ENCODE measurements at regions not wholly inside any gene's neighbourhood (a gene's known extent, or its start where the extent isn't known, plus 50 kb on each side); places are given as distances from the start of the nearest gene placed in this dataset.

DNA sequence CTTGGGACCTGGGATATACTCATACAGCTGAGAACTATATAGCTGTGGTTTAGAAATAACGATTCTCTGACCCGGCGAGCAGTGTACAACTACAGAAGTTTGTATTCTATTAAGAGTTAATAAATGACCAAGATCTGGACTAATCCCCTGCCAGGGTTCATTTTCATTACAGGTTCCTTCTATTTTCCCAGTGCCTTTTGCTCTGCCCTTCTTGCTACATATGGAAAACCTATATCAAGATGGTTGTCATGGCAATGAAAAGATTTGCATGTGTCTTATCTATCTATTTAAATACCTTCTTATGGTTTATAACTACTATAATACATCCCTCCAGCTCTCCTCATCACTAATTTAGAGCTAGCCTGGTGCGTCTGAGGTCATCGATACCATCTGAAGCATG is 965.2 kb downstream of the BCL11A start:
- TF ChIP-seq, protein P1, sequence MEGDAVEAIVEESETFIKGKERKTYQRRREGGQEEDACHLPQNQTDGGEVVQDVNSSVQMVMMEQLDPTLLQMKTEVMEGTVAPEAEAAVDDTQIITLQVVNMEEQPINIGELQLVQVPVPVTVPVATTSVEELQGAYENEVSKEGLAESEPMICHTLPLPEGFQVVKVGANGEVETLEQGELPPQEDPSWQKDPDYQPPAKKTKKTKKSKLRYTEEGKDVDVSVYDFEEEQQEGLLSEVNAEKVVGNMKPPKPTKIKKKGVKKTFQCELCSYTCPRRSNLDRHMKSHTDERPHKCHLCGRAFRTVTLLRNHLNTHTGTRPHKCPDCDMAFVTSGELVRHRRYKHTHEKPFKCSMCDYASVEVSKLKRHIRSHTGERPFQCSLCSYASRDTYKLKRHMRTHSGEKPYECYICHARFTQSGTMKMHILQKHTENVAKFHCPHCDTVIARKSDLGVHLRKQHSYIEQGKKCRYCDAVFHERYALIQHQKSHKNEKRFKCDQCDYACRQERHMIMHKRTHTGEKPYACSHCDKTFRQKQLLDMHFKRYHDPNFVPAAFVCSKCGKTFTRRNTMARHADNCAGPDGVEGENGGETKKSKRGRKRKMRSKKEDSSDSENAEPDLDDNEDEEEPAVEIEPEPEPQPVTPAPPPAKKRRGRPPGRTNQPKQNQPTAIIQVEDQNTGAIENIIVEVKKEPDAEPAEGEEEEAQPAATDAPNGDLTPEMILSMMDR (IDR thresholded peaks at IDR 0.05; ENCODE audit: control insufficient read depth, extremely low read depth, insufficient read depth): no peak
- no peak overlapping the region for H3K4me3 ChIP-seq (ENCODE audit: low read depth, low read length)

DNA sequence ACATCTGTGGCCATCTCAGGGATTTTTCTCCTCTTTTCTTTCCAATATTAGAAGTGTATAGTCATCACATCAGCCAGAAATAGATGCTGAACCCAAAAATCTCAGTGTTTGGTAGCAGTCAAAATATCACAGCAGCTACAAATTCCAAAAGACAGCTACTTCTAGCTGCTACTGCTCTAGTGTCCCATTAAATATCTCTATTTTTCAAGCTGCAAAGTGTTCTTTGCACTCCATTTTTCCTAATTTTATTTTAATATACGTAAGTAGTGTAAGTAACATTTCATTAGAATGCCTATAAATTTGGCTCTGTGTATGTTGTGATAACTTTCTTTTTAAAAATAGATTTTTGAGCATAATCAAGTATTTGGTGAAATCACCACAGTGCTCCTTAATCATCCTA is 967.3 kb downstream of the BCL11A start:
- H3K4me3 ChIP-seq (ENCODE audit: low read depth, low read length): no peak overlapping the region
- DNase-seq (ENCODE audit: low read depth): no peak
- TF ChIP-seq, protein P1 (IDR thresholded peaks at IDR 0.05; ENCODE audit: control insufficient read depth, extremely low read depth, insufficient read depth): no peak

More for the DNA sequence above, 965.2 kb downstream of the BCL11A start:
- DNase-seq (ENCODE audit: low read depth): no peak

DNA sequence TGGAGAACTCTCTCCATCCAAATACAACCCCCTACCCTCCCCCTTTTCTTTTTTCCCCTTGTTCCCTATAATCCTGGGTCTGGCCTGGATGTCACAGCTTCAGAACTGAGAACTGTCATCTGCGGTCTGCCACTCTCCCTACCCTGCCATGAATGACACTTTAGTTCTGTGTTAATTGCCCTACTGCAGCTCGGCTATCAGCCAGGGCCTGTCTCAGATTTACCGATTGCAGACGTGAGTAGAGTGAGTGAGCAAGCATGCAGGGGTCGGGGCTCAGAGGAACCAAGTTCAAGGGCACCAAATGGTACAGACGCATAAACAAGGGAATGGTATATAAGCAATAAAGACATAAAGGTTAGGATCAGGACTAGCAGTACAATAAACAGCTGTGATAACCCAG is 967.8 kb downstream of the BCL11A start:
- TF ChIP-seq, protein P1 (IDR thresholded peaks at IDR 0.05; ENCODE audit: control insufficient read depth, extremely low read depth, insufficient read depth): no peak
- no peak overlapping the region for H3K4me3 ChIP-seq (ENCODE audit: low read depth, low read length)
- no peak for DNase-seq (ENCODE audit: low read depth)

DNA sequence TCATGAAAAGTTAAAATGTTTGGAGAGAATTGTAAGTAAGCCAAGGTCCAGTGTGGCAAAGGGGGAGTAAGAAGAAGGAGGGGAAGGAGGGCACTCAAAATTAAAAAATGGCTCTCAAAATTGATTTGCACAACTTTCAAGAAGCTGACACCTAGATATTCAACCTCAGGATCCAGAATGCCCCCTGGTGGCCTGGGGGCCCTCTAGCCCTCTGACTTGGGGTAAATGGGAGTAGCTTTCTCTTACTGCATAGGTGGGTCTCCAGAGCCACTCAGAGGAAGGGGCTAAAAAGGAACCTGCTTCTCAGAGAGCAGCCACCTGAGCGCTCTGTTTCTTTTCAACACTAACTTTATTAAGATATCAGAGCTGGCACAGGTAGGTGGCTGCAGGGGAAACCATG is 968.5 kb downstream of the BCL11A start:
- DNase-seq (ENCODE audit: low read depth): no peak
- TF ChIP-seq, protein P1 (IDR thresholded peaks at IDR 0.05; ENCODE audit: control insufficient read depth, extremely low read depth, insufficient read depth): peak; percentile 26; the same call in 1 of the 2 replicates
- H3K4me3 ChIP-seq (ENCODE audit: low read depth, low read length): no peak overlapping the region

DNA sequence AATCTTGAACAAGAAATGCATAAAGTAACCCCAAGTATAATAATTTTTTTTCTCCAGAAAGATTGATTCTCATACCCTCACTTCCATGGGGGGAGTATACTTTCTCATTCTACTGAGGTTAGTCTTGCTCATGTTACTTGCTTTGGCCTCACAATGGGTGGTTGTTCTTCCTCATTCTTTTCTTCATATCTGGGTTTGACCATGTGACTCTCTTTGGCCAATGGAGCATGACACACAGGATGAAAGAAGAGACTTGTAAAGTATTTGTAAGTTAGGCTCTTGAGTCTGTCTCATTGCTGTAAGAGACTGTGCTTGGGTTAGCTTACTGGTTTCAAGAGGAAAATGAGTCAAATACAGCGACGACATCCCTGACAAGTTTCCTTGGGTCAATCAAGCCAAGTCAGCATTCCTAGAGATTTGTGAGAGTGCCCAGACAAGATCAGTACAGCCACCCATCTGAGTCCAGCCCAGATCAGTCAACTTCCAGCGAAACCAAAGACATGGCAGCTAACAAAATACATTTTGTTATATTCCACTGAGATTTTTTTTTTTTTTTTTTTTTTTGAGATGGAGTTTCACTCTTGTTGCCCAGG is 970.2 kb downstream of the BCL11A start:
- no peak overlapping the region for H3K4me3 ChIP-seq (ENCODE audit: low read depth, low read length)
- TF ChIP-seq, protein P1 (IDR thresholded peaks at IDR 0.05; ENCODE audit: control insufficient read depth, extremely low read depth, insufficient read depth): no peak
- DNase-seq (ENCODE audit: low read depth): no peak

DNA sequence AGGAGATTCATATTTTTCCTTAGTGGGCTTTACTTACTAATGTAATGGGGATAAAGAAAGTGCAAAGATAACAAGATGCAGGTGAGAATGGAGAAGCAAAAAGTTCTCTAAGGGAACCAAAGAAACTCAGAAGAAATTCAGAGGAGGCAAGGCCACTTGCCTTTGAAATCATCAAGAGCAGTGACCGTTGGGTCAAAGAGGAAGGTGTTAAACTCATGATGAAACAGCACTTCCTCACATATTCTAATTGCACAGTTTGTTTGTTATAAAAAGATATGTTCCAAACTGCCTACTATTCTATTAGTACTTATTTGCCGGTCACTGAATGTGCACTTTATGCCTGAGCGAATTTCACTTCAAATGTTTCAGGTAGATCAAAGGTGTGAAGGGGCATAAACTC is 975.1 kb downstream of the BCL11A start:
- DNase-seq (ENCODE audit: low read depth): no peak
- H3K4me3 ChIP-seq (ENCODE audit: low read depth, low read length): no peak overlapping the region
- TF ChIP-seq, protein P1 (IDR thresholded peaks at IDR 0.05; ENCODE audit: control insufficient read depth, extremely low read depth, insufficient read depth): no peak

DNA sequence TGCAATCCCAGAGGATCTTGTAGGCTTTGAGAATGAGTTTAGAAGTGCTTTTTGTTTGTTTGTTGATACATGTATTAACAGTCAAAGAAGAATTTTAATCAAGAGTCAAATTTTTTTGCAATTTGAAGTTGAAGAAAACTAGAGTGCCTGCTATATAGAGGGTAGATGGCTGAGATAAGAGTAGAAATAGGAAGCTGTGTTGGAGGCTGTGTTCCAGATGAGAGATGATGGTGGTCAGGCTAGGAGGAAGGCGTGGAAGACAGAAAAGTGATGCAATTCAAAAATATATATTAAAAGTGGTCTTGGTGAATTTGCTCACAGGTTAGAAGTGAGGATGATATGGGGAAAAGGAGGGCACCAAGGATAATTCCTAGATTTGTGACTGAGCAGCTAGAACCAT is 978.3 kb downstream of the BCL11A start:
- H3K4me3 ChIP-seq (ENCODE audit: low read depth, low read length): no peak overlapping the region
- TF ChIP-seq, protein P1 (IDR thresholded peaks at IDR 0.05; ENCODE audit: control insufficient read depth, extremely low read depth, insufficient read depth): no peak
- DNase-seq (ENCODE audit: low read depth): no peak
